WTC11 (cell line): ENCODE measurements at regions not wholly inside any gene's neighbourhood (a gene's known extent, or its start where the extent isn't known, plus 50 kb on each side); places are given as distances from the start of the nearest gene placed in this dataset.
"Not testable (repeated sequence)": the region's sequence is repeated elsewhere in the genome, so short reads cannot be mapped to it uniquely, and the experiment has no call there.

Experiments
- NFE2L1 ChIP-seq: sonication (generic); formaldehyde crosslinking; IDR thresholded peaks from 2 replicates; pipeline ENCODE4 v1.8.1; 2023; ENCODE audit warnings: missing genetic modification reagents
- TF ChIP-seq, protein P1 (sequence below): fragments of 200-600 bp; IDR thresholded peaks from 2 replicates; pipeline ENCODE4 v1.8.0; 2022; ENCODE audit warnings: antibody characterized with exemption

DNA sequence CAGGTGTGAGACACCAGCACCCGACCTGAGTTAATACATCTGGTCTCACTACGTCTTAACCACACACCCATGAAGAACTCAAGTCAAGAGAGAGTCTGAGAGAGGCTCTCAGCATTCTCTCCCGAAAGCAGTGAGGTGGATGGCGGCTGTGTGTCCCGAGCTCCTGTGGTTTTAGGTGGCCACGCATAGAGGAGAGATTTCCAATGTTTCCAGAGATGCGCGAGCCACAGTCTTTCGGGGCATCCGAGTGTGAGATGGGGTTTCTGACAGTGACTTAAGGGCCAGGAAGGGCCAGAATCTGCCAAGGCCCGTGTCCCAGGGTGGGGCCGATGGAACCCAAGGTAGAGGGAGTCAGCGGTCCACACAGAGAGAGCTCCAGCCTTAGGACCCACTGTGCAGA, 97.5 kb upstream of the ANKRD30BL start:
- TF ChIP-seq, protein P1, sequence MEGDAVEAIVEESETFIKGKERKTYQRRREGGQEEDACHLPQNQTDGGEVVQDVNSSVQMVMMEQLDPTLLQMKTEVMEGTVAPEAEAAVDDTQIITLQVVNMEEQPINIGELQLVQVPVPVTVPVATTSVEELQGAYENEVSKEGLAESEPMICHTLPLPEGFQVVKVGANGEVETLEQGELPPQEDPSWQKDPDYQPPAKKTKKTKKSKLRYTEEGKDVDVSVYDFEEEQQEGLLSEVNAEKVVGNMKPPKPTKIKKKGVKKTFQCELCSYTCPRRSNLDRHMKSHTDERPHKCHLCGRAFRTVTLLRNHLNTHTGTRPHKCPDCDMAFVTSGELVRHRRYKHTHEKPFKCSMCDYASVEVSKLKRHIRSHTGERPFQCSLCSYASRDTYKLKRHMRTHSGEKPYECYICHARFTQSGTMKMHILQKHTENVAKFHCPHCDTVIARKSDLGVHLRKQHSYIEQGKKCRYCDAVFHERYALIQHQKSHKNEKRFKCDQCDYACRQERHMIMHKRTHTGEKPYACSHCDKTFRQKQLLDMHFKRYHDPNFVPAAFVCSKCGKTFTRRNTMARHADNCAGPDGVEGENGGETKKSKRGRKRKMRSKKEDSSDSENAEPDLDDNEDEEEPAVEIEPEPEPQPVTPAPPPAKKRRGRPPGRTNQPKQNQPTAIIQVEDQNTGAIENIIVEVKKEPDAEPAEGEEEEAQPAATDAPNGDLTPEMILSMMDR = not testable (repeated sequence)
- not testable (repeated sequence) for TF ChIP-seq NFE2L1
